DMS53 (cell line): ENCODE measurements at regions not wholly inside any gene's neighbourhood (a gene's known extent, or its start where the extent isn't known, plus 50 kb on each side); places are given as distances from the start of the nearest gene placed in this dataset.
A peak's percentile ranks its signal among the peaks of the same experiment; 100 is the strongest.

Experiments used
- DNase-seq: peaks from one replicate; lab custom pipeline; 2025; lab: John Stamatoyannopoulos, UW

DNA sequence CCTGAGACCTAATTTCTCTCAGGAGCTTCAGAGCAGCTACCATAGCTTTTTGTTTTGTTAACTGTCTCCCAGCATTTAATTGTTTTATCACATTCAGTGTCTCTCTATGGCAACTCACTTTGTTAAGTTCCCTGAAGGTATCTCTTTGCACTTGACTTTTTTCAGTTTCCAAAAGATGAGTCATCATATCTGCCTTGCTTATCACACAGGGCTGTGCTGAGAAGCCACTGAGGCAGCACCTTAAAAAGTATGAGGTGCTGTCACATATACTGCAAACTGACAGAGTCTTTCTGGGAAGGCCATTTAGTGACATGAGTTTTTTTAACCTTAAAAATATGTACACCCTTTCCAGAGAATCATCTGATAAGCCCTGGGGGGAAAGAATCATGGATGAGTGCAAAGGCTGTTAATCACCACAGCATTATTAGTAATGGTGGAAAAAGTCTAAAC lies 56.8 kb downstream of the PPP1R3C start:
- peak; percentile 9 for DNase-seq

DNA sequence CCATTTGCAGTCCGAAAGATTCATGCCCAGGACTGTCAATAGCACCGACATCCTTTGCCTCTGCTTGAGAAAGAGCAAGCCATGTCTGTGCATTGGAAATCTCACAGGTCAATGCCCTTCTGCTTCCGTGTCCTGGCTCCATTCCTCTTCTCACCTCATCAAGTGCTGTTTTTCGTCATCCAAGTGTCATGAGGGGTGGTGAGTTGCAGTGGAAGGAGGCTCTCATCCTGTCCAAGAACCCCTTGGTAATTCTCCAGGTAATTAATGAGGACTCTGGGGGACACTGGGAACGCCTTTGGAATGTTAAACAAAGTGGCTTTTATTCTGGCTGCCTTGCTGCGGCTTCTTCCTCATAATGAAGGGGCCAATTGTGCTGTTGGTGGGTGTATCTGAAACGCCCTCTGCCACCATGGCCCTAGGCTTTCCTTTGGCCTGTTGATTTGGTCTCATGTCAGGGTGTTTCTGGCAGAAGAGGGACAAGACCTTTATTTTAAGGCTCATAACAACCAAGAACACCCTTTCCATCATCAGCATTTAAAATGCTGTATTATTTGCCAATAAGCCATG lies 57.7 kb downstream of the PPP1R3C start:
- DNase-seq, result no peak

DNA sequence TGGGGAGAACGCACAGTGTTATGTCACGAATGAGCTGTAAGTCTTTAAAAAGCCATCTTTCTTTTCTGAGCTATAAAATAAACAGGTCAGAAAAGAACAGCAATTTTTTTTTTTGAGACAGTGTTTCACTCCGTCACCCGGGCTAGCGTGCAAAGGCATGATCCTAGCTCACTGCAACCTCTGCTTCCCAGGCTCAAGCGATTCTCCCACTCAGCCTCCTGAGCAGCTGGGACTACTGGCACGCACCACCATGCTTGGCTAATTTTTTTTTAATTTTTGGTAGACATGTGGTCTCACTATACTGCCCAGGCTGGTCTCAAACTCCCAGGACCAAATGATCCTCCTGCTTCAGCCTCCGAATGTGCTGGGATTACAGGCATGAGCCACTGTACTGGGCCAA lies 58.6 kb downstream of the PPP1R3C start:
- no peak for DNase-seq

DNA sequence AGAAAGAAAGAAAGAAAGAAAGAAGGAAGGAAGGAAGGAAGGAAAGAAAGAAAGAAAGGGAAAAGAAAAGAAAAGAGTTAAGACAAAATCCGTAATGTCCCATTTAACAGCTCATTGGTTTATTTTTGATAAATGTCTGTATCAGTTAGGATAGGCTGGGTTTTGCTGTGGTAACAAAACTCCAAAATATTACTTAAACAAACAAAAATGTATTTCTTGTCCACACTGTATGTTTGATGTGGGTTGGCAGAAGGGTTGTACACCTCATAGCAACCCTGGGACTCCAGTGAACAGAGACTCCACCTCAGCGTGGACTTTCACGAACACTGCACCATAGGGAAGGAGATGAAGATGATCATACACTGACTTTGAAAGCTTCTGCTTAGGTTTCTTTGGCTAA lies 59.6 kb downstream of the PPP1R3C start:
- DNase-seq, result no peak

DNA sequence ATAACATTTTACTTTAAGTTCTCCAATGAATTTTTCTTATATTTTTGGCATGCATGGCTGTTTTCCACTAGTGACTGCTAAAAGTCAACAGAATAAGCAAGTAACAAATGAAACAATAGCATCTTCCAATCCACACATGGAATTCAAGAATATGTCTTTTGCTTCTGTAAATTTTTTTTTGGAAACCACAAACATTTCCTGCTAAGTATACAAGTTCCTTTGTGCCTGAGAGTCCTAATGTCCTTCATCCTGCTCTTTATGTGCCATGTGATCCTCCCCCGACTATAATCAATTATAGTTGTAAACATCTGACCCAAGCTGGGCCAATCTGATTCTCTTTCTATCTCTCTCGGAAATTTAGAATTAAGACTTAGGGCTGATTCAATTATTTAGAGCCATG lies 61.2 kb downstream of the PPP1R3C start:
- no peak for DNase-seq

DNA sequence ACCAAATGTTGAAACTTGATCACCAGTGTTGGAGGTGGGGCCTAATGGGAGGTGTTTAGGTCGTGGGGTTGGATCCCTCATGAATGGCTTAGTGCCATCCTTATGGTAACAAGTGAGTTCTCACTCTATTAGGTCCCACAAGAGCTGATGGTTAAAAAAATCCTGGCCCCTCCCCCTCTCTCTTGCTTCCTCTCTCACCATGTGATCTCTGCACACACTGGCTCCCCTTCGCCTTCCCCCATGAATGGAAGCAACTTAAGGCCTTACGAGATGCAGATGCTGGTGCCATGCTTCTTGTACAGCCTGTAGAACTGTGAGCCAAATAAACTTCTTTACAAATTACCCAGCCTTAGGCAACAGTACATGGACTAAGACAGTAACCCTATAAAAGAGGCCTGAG lies 62.7 kb downstream of the PPP1R3C start:
- no peak for DNase-seq

DNA sequence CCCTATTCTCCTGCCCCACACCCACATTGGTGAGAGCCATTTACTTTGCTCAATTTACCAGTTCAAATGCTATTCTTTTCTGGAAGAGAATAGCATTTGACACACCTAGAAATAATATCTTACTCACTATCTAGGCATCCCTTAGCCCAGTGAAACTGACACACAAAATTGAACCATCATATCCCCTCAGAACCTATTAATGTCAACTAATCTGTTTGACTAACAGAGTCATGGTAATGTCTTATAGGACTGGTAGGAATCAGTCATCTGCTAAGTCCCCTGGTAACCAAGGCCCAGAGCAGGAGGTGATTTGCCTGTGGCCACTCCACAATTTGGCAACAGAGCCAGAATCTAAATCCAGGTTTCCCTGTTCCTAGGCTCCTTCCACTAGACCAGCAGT lies 63.3 kb downstream of the PPP1R3C start:
- no peak for DNase-seq

DNA sequence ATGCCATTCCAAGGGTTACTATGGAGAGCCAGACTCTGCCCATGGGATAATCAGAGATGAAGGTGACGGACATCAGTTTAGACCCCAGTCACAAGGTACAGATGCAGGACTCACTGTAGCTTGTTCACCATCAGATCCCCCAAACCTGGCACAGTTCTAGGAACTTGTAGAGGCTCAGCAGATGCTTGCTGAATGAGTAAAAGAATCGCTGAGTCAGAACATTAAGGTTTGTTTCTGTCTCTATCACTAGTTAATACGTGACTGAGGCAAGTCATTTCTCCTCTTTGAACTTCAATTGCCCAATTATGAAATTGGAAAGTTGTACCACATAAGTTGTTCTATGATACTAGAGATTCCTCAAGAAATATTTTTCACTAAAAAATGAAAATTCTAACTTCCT lies 65.1 kb downstream of the PPP1R3C start:
- DNase-seq, result no peak

DNA sequence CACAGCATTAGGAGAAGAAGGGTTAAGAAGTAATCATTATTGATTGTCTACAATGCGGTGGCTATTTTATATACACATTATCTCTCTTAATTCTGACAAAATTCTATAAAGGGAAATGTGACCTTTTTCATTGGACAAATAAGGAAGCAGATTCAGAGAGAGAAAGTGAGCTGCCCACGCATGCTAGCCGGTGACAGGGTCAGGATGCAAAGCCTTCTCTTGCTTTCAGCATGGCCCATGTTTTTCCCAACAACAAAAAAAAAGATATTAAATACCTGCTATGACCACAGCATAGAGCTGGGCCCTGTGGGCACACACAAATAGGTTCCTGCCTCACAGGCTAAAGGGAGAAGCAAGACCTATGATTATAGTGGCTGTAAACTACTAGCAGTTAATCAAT lies 66.8 kb downstream of the PPP1R3C start:
- no peak for DNase-seq

DNA sequence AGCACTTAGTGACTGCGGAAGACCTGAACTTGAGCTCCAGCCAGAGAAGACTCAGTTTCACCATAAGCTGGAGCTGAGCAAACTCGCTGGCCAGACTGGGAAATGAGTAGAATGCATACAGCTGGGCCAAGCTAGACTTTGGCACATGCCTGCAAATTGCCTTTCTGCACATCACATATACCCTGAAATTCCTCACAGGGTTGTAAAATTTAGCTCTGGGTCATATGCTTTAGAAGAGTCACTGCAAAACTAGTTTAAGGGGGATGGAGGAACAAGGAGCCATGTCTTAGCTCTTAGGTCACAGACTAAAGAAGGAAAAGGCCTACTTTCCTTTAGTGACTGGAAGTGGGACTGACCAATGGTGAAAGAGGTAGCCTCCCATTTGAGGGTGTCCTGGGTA lies 67.6 kb downstream of the PPP1R3C start:
- DNase-seq, result no peak

DNA sequence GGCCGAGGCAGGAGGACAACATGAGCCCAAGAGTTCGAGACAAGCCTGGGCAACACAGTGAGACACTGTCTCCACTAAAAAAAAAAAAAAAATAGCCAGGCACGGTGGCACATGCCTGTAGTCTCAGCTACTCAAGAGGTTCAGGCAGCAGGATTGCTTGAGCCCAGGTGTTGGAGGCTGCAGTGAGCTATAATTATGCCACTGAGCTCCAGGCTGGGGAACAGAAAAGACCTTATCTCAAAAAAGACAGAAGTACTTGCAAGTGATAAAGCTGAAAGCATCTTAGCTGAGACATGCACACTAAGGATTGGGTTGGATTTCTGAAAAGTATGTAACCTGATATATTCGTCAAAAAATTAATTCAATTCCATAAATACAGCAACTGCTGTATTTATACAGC lies 68.4 kb downstream of the PPP1R3C start:
- no peak for DNase-seq
